ENCODE measurements at regions not wholly inside any gene's neighbourhood (a gene's known extent, or its start where the extent isn't known, plus 50 kb on each side); places are given as distances from the start of the nearest gene placed in this dataset.

- H3K27me3 ChIP-seq = no peaks in the 10 kb centered on the region
- H3K4me1 ChIP-seq = no peaks in the 10 kb centered on the region
- H3K9me3 ChIP-seq = no peaks in the 10 kb centered on the region
- no peak for TF ChIP-seq EP300 (IDR thresholded peaks at IDR 0.05)
- TF ChIP-seq, protein P1, sequence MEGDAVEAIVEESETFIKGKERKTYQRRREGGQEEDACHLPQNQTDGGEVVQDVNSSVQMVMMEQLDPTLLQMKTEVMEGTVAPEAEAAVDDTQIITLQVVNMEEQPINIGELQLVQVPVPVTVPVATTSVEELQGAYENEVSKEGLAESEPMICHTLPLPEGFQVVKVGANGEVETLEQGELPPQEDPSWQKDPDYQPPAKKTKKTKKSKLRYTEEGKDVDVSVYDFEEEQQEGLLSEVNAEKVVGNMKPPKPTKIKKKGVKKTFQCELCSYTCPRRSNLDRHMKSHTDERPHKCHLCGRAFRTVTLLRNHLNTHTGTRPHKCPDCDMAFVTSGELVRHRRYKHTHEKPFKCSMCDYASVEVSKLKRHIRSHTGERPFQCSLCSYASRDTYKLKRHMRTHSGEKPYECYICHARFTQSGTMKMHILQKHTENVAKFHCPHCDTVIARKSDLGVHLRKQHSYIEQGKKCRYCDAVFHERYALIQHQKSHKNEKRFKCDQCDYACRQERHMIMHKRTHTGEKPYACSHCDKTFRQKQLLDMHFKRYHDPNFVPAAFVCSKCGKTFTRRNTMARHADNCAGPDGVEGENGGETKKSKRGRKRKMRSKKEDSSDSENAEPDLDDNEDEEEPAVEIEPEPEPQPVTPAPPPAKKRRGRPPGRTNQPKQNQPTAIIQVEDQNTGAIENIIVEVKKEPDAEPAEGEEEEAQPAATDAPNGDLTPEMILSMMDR (IDR thresholded peaks at IDR 0.05) = no peak
- no peak for TF ChIP-seq POLR2A (IDR thresholded peaks at IDR 0.05)
- no peak for TF ChIP-seq POLR2AphosphoS5 (IDR thresholded peaks at IDR 0.05)
- DNase-seq (ENCODE audit: low spot score in 2 of 2) = no peak
- H3K27ac ChIP-seq = no peak overlapping the region
- 100% methylated on average over 3 of the region's 3 CpGs for WGBS
- no peak overlapping the region for H3K4me3 ChIP-seq
- no peaks in the 10 kb centered on the region for H3K36me3 ChIP-seq
Measured at GRCh38 chr12:19681007-19681406, 241.7 kb downstream of the AEBP2 start.

DNA sequence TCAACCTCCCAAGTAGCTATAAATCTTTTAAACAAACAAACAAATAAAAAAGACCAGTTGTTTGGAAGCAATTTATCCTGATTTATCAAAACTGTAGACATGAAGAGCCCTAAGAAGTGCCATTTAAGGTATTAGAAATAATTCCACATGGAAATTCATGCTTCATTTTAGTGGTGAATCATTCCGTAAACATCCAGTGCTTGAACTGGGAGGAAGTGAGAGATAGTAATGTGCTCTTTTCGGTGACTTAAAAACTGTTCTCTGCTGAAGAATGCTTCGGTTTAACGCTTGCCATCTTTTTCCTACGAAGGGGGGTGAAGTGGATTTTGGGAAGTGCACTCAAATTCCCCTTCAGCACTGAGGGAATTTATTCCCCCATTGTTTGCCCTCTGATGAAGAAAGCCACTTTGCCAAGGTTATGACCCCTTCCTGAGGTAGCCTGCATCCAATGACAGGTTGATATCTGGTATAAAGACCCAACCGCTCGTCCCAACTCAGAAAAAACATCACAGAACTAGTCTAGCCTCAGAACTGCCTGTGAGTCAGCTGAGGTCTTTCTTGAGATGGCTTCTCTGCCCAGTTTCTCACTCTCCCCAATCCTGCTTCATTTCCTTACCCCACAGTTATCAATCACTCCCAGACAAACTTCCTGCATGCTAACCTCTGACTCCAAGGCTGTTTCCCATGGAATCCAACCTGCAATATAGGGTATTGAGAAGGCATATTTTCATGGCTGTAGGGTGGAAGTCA is 244.1 kb downstream of the AEBP2 start:
- Histone ChIP-seq H3K4me3 (no peak overlapping the region), H3K9me3 (no peaks in the 10 kb centered on the region), H3K36me3 (no peaks in the 10 kb centered on the region), H3K4me1 (no peaks in the 10 kb centered on the region), H3K27me3 (no peaks in the 10 kb centered on the region), H3K27ac (no peak overlapping the region)
- no peak for DNase-seq (ENCODE audit: low spot score in 2 of 2)
- WGBS = 79% methylated on average over 7 of the region's 7 CpGs
- TF ChIP-seq EP300 (IDR thresholded peaks at IDR 0.05) = no peak
- TF ChIP-seq POLR2A (IDR thresholded peaks at IDR 0.05) = no peak
- TF ChIP-seq POLR2AphosphoS5 (IDR thresholded peaks at IDR 0.05) = no peak
- TF ChIP-seq, protein P1 (IDR thresholded peaks at IDR 0.05) = no peak

- Histone ChIP-seq H3K27ac (no peak overlapping the region), H3K27me3 (no peaks in the 10 kb centered on the region), H3K9me3 (no peaks in the 10 kb centered on the region), H3K4me1 (peaks cover 2% of the 10 kb centered on the region), H3K36me3 (no peaks in the 10 kb centered on the region), H3K4me3 (no peak overlapping the region)
- TF ChIP-seq EP300 (IDR thresholded peaks at IDR 0.05) (no peak), POLR2AphosphoS5 (IDR thresholded peaks at IDR 0.05) (no peak), POLR2A (IDR thresholded peaks at IDR 0.05) (no peak)
- TF ChIP-seq, protein P1 (IDR thresholded peaks at IDR 0.05) = no peak
- DNase-seq (ENCODE audit: low spot score in 2 of 2) = no peak
- 81% methylated on average over 1 of the region's 1 CpG for WGBS
Measured at GRCh38 chr12:19687371-19687770, 248.1 kb downstream of the AEBP2 start.

GRCh38 chr12:19688532-19688931 is 249.2 kb downstream of the AEBP2 start:
- no peak overlapping the region for H3K27ac ChIP-seq
- no peaks in the 10 kb centered on the region for H3K36me3 ChIP-seq
- H3K9me3 ChIP-seq = no peaks in the 10 kb centered on the region
- H3K4me3 ChIP-seq = no peak overlapping the region
- no peak for DNase-seq (ENCODE audit: low spot score in 2 of 2)
- 44% methylated on average over 1 of the region's 1 CpG for WGBS
- no peaks in the 10 kb centered on the region for H3K27me3 ChIP-seq
- H3K4me1 ChIP-seq = peaks cover 2% of the 10 kb centered on the region
- TF ChIP-seq, protein P1 (IDR thresholded peaks at IDR 0.05) = no peak
- no peak for TF ChIP-seq POLR2A (IDR thresholded peaks at IDR 0.05)

GRCh38 chr12:19689226-19689625 is 249.9 kb downstream of the AEBP2 start:
- H3K4me1 ChIP-seq = peaks cover 2% of the 10 kb centered on the region

More at GRCh38 chr12:19689226-19689625, 249.9 kb downstream of the AEBP2 start:
- no peak overlapping the region for H3K27ac ChIP-seq
- no peaks in the 10 kb centered on the region for H3K27me3 ChIP-seq
- H3K36me3 ChIP-seq = no peaks in the 10 kb centered on the region
- H3K9me3 ChIP-seq = no peaks in the 10 kb centered on the region
- 92% methylated on average over 17 of the region's 17 CpGs for WGBS
- DNase-seq (ENCODE audit: low spot score in 2 of 2) = no peak
- no peak overlapping the region for H3K4me3 ChIP-seq
- TF ChIP-seq, protein P1 (IDR thresholded peaks at IDR 0.05) = no peak
- no peak for TF ChIP-seq POLR2A (IDR thresholded peaks at IDR 0.05)
- TF ChIP-seq POLR2AphosphoS5 (IDR thresholded peaks at IDR 0.05) = no peak
- no peak for TF ChIP-seq EP300 (IDR thresholded peaks at IDR 0.05)

Data from suprapubic skin (tissue), 4 donors.